ENCODE measurements at regions not wholly inside any gene's neighbourhood (a gene's known extent, or its start where the extent isn't known, plus 50 kb on each side); places are given as distances from the start of the nearest gene placed in this dataset.

DNA sequence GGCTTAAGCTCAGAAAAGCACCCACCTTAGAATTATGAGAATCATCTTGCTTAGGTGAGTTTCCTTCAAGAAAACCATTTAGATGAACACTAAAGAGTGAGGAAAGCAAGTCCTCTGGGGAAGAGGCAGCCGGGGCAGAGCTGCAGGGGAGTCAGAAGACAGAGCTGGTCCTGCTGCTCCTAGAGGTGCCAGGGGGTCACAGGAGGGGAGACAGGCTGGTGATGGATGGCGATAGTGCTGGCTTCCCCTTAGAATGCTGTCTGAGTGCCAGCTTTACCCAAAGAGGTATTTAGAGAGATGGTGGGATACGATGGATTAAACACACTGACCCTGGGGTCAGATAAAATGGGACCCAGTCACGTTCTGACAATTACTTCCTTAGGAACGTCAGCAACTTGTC is 269.4 kb downstream of the TDRD15 start:
- no peak overlapping the region for H3K18ac ChIP-seq (ENCODE audit: low read length)
- H3K4me2 ChIP-seq (ENCODE audit: low read length) = no peak overlapping the region
- no peak overlapping the region for H4K8ac ChIP-seq (ENCODE audit: low read depth, low read length)
- no peak overlapping the region for H3K4ac ChIP-seq (ENCODE audit: low read depth, low read length)
- no peak overlapping the region for H3K9ac ChIP-seq (ENCODE audit: low read length)
- H3K79me2 ChIP-seq (ENCODE audit: control insufficient read depth, insufficient read depth, low read length) = no peaks in the 10 kb centered on the region
- no peak overlapping the region for H3K27ac ChIP-seq (ENCODE audit: low read depth, low read length)
- no CpG with 5 or more reads among the region's 5 CpGs for WGBS (ENCODE audit: extremely low coverage, insufficient coverage, low lambda C conversion rate)
- no peak overlapping the region for H2BK120ac ChIP-seq (ENCODE audit: low read depth, low read length)
- H2BK5ac ChIP-seq (ENCODE audit: low read length) = no peak overlapping the region
- H3K36me3 ChIP-seq (ENCODE audit: control insufficient read depth, insufficient read depth, low read length) = no peaks in the 10 kb centered on the region
- no peak overlapping the region for H4K5ac ChIP-seq (ENCODE audit: low read length)
- H2BK15ac ChIP-seq (replicated peaks; ENCODE audit: low read depth) = no peak overlapping the region
- H3K23ac ChIP-seq (ENCODE audit: low read length) = no peak overlapping the region
- no peak overlapping the region for H3K4me3 ChIP-seq (ENCODE audit: low read length)
- no peaks in the 10 kb centered on the region for H3K4me1 ChIP-seq (ENCODE audit: control insufficient read depth, low read depth, low read length)
- DNase-seq = no peak
- no peak overlapping the region for H3K56ac ChIP-seq (ENCODE audit: low read length)
- H3K79me1 ChIP-seq (ENCODE audit: low read length) = no peaks in the 10 kb centered on the region
- H3K27me3 ChIP-seq (ENCODE audit: insufficient read depth, low read length, poor library complexity) = no peaks in the 10 kb centered on the region
- H2AK5ac ChIP-seq (ENCODE audit: low read length) = no peak overlapping the region

GRCh38 chr2:21395366-21395765 is 271.6 kb downstream of the TDRD15 start:
- Histone ChIP-seq H4K5ac (ENCODE audit: low read length) (no peak overlapping the region), H3K4me3 (ENCODE audit: low read length) (no peak overlapping the region), H3K27me3 (ENCODE audit: insufficient read depth, low read length, poor library complexity) (no peaks in the 10 kb centered on the region), H3K4me1 (ENCODE audit: control insufficient read depth, low read depth, low read length) (no peaks in the 10 kb centered on the region), H3K4me2 (ENCODE audit: low read length) (no peak overlapping the region), H3K27ac (ENCODE audit: low read depth, low read length) (no peak overlapping the region), H3K23ac (ENCODE audit: low read length) (no peak overlapping the region), H3K79me1 (ENCODE audit: low read length) (no peaks in the 10 kb centered on the region), H2AK5ac (ENCODE audit: low read length) (no peak overlapping the region), H4K8ac (ENCODE audit: low read depth, low read length) (no peak overlapping the region), H3K9ac (ENCODE audit: low read length) (no peak overlapping the region), H3K18ac (ENCODE audit: low read length) (no peak overlapping the region), H3K79me2 (ENCODE audit: control insufficient read depth, insufficient read depth, low read length) (no peaks in the 10 kb centered on the region), H3K4ac (ENCODE audit: low read depth, low read length) (no peak overlapping the region), H3K56ac (ENCODE audit: low read length) (no peak overlapping the region), H3K36me3 (ENCODE audit: control insufficient read depth, insufficient read depth, low read length) (no peaks in the 10 kb centered on the region), H2BK15ac (replicated peaks; ENCODE audit: low read depth) (no peak overlapping the region), H2BK5ac (ENCODE audit: low read length) (no peak overlapping the region), H2BK120ac (ENCODE audit: low read depth, low read length) (no peak overlapping the region)
- WGBS (ENCODE audit: extremely low coverage, insufficient coverage, low lambda C conversion rate) = no CpG with 5 or more reads among the region's 4 CpGs
- DNase-seq = peak; percentile 52

GRCh38 chr2:21396252-21396651 is 272.5 kb downstream of the TDRD15 start:
- Histone ChIP-seq H4K5ac (ENCODE audit: low read length) (no peak overlapping the region), H3K36me3 (ENCODE audit: control insufficient read depth, insufficient read depth, low read length) (no peaks in the 10 kb centered on the region), H2AK5ac (ENCODE audit: low read length) (no peak overlapping the region), H3K9ac (ENCODE audit: low read length) (no peak overlapping the region), H3K79me2 (ENCODE audit: control insufficient read depth, insufficient read depth, low read length) (no peaks in the 10 kb centered on the region), H4K8ac (ENCODE audit: low read depth, low read length) (no peak overlapping the region), H3K4me3 (ENCODE audit: low read length) (no peak overlapping the region), H3K23ac (ENCODE audit: low read length) (no peak overlapping the region), H3K56ac (ENCODE audit: low read length) (no peak overlapping the region), H3K18ac (ENCODE audit: low read length) (no peak overlapping the region), H2BK5ac (ENCODE audit: low read length) (no peak overlapping the region), H3K79me1 (ENCODE audit: low read length) (no peaks in the 10 kb centered on the region), H2BK120ac (ENCODE audit: low read depth, low read length) (no peak overlapping the region), H3K4me1 (ENCODE audit: control insufficient read depth, low read depth, low read length) (no peaks in the 10 kb centered on the region), H3K27ac (ENCODE audit: low read depth, low read length) (no peak overlapping the region), H3K4me2 (ENCODE audit: low read length) (no peak overlapping the region), H2BK15ac (replicated peaks; ENCODE audit: low read depth) (no peak overlapping the region), H3K27me3 (ENCODE audit: insufficient read depth, low read length, poor library complexity) (no peaks in the 10 kb centered on the region), H3K4ac (ENCODE audit: low read depth, low read length) (no peak overlapping the region)
- no peak for DNase-seq
- WGBS (ENCODE audit: extremely low coverage, insufficient coverage, low lambda C conversion rate) = no CpG with 5 or more reads among the region's 2 CpGs

- H3K4me1 ChIP-seq (ENCODE audit: control insufficient read depth, low read depth, low read length) = no peaks in the 10 kb centered on the region
- H2AK5ac ChIP-seq (ENCODE audit: low read length) = no peak overlapping the region
- H3K23ac ChIP-seq (ENCODE audit: low read length) = no peak overlapping the region
- H3K27ac ChIP-seq (ENCODE audit: low read depth, low read length) = no peak overlapping the region
- no peak overlapping the region for H2BK15ac ChIP-seq (replicated peaks; ENCODE audit: low read depth)
- H3K4me2 ChIP-seq (ENCODE audit: low read length) = no peak overlapping the region
- no peak overlapping the region for H3K56ac ChIP-seq (ENCODE audit: low read length)
- H3K79me2 ChIP-seq (ENCODE audit: control insufficient read depth, insufficient read depth, low read length) = no peaks in the 10 kb centered on the region
- H3K9ac ChIP-seq (ENCODE audit: low read length) = no peak overlapping the region
- no peak overlapping the region for H4K8ac ChIP-seq (ENCODE audit: low read depth, low read length)
- H3K79me1 ChIP-seq (ENCODE audit: low read length) = no peaks in the 10 kb centered on the region
- no peaks in the 10 kb centered on the region for H3K36me3 ChIP-seq (ENCODE audit: control insufficient read depth, insufficient read depth, low read length)
- no peak overlapping the region for H3K18ac ChIP-seq (ENCODE audit: low read length)
- no peak for DNase-seq
- H3K27me3 ChIP-seq (ENCODE audit: insufficient read depth, low read length, poor library complexity) = no peaks in the 10 kb centered on the region
- no peak overlapping the region for H4K5ac ChIP-seq (ENCODE audit: low read length)
- no CpG with 5 or more reads among the region's 4 CpGs for WGBS (ENCODE audit: extremely low coverage, insufficient coverage, low lambda C conversion rate)
- H2BK5ac ChIP-seq (ENCODE audit: low read length) = no peak overlapping the region
- no peak overlapping the region for H2BK120ac ChIP-seq (ENCODE audit: low read depth, low read length)
- H3K4me3 ChIP-seq (ENCODE audit: low read length) = no peak overlapping the region
- no peak overlapping the region for H3K4ac ChIP-seq (ENCODE audit: low read depth, low read length)
Measured at GRCh38 chr2:21401022-21401698, 277.4 kb downstream of the TDRD15 start.

- H3K4me3 ChIP-seq (ENCODE audit: low read length) = no peak overlapping the region
- H3K4me2 ChIP-seq (ENCODE audit: low read length) = no peak overlapping the region
- no peak overlapping the region for H3K56ac ChIP-seq (ENCODE audit: low read length)
- H3K79me1 ChIP-seq (ENCODE audit: low read length) = no peaks in the 10 kb centered on the region
- H3K79me2 ChIP-seq (ENCODE audit: control insufficient read depth, insufficient read depth, low read length) = no peaks in the 10 kb centered on the region
- no peak overlapping the region for H4K5ac ChIP-seq (ENCODE audit: low read length)
- DNase-seq = no peak
- no peaks in the 10 kb centered on the region for H3K4me1 ChIP-seq (ENCODE audit: control insufficient read depth, low read depth, low read length)
- no peak overlapping the region for H3K27ac ChIP-seq (ENCODE audit: low read depth, low read length)
- H2AK5ac ChIP-seq (ENCODE audit: low read length) = no peak overlapping the region
- H3K9ac ChIP-seq (ENCODE audit: low read length) = no peak overlapping the region
- H2BK5ac ChIP-seq (ENCODE audit: low read length) = no peak overlapping the region
- no peaks in the 10 kb centered on the region for H3K36me3 ChIP-seq (ENCODE audit: control insufficient read depth, insufficient read depth, low read length)
- H2BK120ac ChIP-seq (ENCODE audit: low read depth, low read length) = no peak overlapping the region
- H3K23ac ChIP-seq (ENCODE audit: low read length) = no peak overlapping the region
- H2BK15ac ChIP-seq (replicated peaks; ENCODE audit: low read depth) = no peak overlapping the region
- no peak overlapping the region for H3K4ac ChIP-seq (ENCODE audit: low read depth, low read length)
- H3K27me3 ChIP-seq (ENCODE audit: insufficient read depth, low read length, poor library complexity) = no peaks in the 10 kb centered on the region
- no peak overlapping the region for H3K18ac ChIP-seq (ENCODE audit: low read length)
- WGBS (ENCODE audit: extremely low coverage, insufficient coverage, low lambda C conversion rate) = no CpG with 5 or more reads among the region's 4 CpGs
- no peak overlapping the region for H4K8ac ChIP-seq (ENCODE audit: low read depth, low read length)
Measured at GRCh38 chr2:21404137-21404536, 280.4 kb downstream of the TDRD15 start.
